Stimulated activated CD8-positive, alpha-beta memory T cell treated with anti-CD3 and anti-CD28 coated beads, Interleukin-2, amount 100 ng/mL, for 48 hours (primary cell): ENCODE measurements at regions not wholly inside any gene's neighbourhood (a gene's known extent, or its start where the extent isn't known, plus 50 kb on each side); places are given as distances from the start of the nearest gene placed in this dataset.
"Not testable (repeated sequence)": the region's sequence is repeated elsewhere in the genome, so short reads cannot be mapped to it uniquely, and the experiment has no call there.

Experiments
- DNase-seq, 2 donors: peaks; one replicate each; pipeline ENCODE4 v3.0.0-alpha.2; 2020; ENCODE audit warnings: low read depth in 2 of 2

GRCh38 chr10:45056806-45057205, 56.1 kb downstream of the ZNF22 start:
- DNase-seq, result not testable (repeated sequence)

DNA sequence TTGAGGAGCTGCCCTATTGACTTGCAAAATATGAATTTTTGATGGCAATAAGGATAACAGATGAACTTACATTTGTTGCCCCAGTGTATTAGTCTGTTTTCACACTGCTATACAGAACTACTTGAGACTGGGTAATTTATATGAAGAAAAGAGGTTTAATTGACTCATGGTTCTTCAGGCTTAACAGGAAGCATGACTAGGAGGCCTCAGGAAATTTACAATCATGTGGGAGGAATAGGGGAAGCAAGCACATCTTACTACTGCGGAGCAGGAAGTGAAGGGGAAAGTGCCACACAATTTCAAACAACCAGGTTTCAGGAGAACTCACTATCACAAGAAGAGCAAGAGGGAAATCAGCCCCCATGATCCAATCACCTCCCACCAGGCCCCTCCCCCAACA, 57.9 kb downstream of the ZNF22 start:
- no peak for DNase-seq

DNA sequence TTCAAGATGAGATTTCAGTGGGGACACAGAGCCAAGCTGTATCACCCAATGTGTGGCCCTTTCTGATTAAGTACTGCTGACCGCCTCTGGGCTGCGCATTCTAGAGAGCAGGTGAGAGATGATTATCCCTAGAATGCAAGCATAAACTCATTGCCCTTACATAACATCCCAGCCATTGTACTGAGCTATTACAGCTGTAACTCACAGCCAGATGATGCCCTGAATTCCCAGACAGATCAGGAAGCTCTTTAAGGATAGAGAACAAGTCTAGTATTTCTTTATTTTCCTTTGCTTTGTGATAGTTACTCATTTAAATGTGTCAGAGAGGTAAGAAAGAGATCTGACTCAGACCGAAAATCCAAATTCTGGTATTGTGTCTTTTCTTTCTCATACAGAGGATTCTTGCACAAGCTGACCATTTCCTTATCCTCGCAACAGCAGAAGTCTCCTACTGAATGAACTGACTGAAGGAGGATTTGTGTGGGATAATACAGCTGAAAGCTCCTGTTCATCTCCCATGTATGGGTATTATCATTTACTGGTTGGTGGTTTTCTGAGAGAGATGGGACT, 58.4 kb downstream of the ZNF22 start:
- DNase-seq, result no peak

DNA sequence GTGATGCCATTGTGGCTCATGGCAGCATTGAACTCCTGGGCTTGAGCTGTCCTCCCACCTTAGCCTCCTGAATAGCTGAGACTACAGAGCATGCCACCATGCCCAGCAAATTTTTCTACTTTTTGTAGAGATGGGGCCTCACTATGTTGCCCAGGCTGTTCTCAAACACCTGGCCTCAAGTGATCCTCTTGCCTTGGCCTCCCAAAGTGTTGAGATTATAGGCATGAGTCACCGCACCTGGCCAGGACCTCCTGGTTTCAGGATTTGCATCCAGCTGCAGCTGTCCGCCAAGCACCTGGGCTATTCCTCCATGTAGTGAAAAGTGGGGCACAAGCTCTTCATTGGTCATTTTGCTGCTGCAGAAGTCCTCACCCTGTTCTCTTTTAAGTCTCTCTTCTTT, 58.9 kb downstream of the ZNF22 start:
- no peak for DNase-seq

- DNase-seq, result no peak
Measured at GRCh38 chr10:45061982-45062381, 61.3 kb downstream of the ZNF22 start.

- no peak for DNase-seq
Measured at GRCh38 chr10:45063591-45064231, 63.0 kb downstream of the ZNF22 start.

DNA sequence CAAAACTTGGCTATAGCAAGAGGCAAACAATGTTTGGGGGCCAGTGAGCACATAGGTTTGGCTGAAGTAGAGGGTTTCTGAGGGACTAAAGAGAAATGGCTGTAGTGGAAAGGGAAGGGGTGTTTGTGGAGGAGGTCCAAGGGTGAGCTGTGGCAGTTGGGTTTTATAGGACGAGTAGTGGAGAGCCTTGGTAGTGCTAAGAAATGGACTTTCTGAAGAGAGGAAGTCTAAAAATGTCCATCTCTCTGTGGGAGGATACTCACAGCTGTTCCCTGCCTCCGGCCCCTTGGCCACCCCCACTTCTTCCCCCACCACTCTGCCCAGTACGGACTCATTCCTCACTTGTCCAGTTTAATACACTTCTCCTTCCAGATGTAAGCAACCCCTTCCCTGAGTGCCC, 64.3 kb downstream of the ZNF22 start:
- DNase-seq, result no peak

GRCh38 chr10:45071043-45071813, 70.5 kb downstream of the ZNF22 start:
- no peak for DNase-seq

- no peak for DNase-seq
Measured at GRCh38 chr10:45075216-45075615, 74.5 kb downstream of the ZNF22 start.

DNA sequence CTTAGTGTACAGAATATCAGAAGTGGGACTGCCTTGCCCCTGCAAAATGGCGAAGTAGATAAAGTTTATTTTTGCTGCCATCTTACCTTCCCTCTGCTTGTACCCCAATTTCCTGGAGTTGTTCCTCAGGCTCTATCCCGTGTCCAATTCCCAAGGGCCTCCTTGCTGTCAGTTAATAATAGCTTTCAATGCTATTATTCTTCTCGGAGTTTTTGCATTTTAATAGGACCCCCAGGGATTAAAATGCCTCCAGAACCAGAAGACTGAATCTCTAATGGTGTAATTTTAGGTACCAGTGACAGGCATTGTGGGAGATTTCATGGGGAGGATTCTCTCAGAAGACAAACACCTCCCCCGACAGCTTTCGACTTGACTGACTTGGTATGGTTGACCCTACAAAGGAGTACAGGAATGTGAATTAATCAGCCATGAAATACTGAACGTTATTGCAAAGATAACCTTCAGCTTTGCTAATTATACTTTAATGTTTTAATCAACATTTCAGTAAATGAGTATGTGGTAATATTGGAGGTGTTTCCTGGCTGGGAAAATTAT, 75.2 kb downstream of the ZNF22 start:
- no peak for DNase-seq

DNA sequence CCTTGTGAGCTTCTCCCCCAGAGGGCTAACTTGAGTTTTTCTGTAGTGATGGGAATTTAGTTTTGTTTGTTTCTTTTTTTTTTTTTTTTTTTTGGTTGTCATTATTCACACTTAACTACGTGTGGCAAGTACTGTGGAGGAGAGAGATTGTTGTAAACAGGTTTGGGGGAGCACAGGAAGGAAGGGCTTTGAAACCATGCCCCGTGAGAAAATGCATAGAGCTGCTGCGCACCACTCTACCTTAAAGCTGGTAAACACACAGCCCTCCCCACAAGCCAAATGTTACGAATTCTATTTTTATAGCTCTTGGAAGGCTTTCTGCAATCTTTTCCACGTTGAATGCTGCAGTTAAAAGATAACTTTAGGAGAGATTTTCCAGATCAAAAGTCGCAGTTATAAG, 76.2 kb downstream of the ZNF22 start:
- DNase-seq, result no peak

DNA sequence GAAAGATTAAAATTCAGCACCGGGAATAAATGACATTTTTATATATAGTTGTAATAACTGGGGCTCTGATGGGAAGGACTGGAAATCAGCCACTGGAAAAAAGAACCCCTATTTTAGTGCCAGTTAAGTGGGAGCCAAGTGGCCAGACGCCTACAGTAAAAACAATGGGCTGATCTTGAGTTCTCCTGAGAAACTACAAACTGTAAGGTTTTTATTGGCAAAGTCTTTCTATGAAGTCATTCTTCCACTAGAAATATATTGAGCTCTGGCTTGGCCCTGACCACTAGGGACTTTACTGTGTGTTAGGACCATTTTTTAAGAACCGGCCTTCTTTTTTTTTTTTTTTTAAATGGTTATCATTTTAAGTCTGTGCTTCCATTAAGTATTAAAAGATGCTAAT, 79.6 kb downstream of the ZNF22 start:
- DNase-seq, result no peak

GRCh38 chr10:45082176-45082575, 81.5 kb downstream of the ZNF22 start:
- no peak for DNase-seq

GRCh38 chr10:45091968-45092367, 91.2 kb downstream of the ZNF22 start:
- DNase-seq, result no peak

DNA sequence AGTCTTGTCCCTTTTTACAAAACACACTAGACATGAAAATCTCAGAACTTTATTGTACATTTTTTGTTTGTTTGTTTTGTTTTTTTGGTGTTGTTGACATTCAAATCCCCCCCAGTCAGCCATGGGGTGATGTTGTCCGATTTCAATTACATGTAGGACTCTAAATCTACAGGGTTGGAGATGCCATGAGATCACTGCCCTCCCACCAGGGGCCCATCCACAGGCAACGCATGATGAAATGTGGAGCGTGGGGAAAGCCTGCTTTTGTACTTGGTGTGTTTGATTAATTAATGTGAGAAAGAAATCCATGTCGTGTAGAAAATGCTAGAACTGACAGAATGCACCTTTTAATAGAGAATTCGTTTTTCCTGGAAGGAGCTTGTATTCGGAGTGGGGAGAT, 93.2 kb downstream of the ZNF22 start:
- no peak for DNase-seq

- no peak for DNase-seq
Measured at GRCh38 chr10:45095286-45095685, 94.6 kb downstream of the ZNF22 start.

DNA sequence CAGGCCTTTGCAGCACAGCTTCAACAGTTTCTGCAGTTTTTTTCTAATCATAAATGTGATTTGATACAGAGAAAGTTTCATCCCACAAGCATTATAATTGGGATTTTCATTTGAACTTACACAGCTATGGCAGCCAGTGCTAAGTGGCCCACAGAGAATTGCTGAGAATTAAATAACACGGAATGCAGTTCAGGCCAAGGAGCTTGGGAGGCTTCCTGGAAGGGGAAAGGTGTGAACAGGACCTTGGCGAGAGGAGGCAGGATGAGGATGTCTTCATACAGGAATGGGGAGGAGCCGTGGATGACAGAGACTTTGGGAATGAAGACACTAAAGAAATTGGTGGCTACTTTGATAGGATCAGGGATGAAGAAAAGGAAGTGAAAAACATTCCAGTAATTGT, 95.3 kb downstream of the ZNF22 start:
- no peak for DNase-seq

GRCh38 chr10:45100429-45100828, 99.7 kb downstream of the ZNF22 start:
- DNase-seq, result no peak

GRCh38 chr10:45104674-45105073, 104.0 kb downstream of the ZNF22 start:
- no peak for DNase-seq

DNA sequence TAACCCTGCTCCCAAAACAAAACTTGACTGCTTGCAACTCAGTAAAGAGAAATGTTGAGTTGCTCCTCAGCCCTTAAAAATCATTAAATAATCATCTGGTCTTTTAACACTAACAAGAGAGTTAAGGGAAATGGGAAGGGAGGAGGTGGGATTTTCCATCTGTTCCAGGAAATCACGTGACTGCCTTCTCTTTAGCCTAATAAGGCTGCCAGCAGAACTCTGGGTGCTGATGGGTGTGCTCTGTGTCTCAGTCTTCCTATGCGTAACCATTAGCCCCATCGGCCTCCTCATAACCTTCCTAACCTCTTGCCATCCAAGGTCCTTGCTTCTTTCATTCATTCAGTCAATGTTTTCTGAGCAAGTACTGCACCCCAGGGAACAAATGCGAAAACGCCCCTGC, 104.6 kb downstream of the ZNF22 start:
- not testable (repeated sequence) for DNase-seq

DNA sequence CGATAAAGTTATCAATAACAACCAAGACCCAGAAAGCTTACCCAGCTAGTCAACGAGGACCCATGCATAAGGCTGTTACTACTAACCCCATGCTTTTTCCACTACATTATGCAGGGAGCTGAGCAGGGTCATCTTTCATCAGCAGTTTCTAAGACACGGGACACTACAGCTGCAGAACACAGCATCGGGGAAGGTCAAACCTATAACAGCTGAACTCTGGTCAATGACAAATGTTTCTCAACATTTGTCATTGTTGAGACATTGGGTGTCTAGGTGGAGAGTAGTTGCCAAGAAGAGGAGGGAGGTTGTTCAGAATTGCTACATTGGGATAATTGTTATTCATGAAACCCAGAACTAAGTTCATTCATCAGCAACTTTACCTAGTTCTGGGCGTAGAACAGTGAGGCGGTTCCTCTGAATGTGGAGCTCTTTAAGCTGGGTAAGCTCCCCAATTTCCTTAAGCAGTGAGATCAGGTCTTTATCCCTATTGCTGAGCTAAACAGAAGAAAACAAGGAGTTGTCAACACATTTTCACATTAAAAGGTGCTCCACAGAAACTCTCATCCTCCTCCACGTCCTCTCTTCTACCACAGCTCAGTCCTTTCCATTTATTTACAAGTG, 105.6 kb downstream of the ZNF22 start:
- DNase-seq, result no peak

DNA sequence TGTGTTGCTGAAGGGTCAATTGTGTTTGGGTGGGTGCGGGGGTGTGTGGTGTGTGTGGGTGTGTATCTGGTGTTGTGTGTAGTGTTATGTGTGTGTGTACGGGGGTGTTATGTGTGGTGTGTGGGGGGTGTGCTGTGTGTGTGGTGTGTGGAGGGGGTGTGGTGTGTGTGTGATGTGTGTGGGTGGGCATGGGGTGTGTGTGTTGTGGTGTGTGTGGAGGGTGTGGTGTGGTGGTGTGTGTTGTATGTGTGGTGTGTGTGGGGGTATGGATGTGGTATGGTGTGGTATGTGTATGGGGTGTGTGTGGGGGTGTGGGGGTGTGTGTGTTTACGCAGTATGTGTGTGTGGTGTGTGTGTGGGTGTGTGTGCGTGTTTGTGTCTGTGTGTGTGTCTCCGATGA, 110.8 kb downstream of the ZNF22 start:
- no peak for DNase-seq

GRCh38 chr10:45117940-45118339, 117.2 kb downstream of the ZNF22 start:
- not testable (repeated sequence) for DNase-seq
